Endothelial cell of umbilical vein (primary cell): ENCODE measurements at regions not wholly inside any gene's neighbourhood (a gene's known extent, or its start where the extent isn't known, plus 50 kb on each side); places are given as distances from the start of the nearest gene placed in this dataset.
"Not testable (repeated sequence)": the region's sequence is repeated elsewhere in the genome, so short reads cannot be mapped to it uniquely, and the experiment has no call there.

Source experiments
- BruUV-seq: library from RNA; stranded (reverse); fragments of 400-500 nt; replicated peaks from 2 replicates; lab custom pipeline; 2021; lab: Mats Ljungman, UMichigan
- CTCF ChIA-PET: fragments of 300-600, 350-600 bp; sonication (Branson Sonifier 250); formaldehyde crosslinking; loops from one replicate; lab custom pipeline; 2021; ENCODE audit warnings: antibody characterized with exemption, inconsistent platforms; lab: Charles Lee
- POLR2A ChIA-PET: fragments of 300-600, 350-600 bp; sonication (Branson Sonifier 250); formaldehyde crosslinking; loops from one replicate; lab custom pipeline; 2021; ENCODE audit warnings: antibody characterized with exemption, inconsistent platforms; lab: Charles Lee
- DNase-seq: peaks from one replicate; pipeline ENCODE4 v3.0.0-alpha.2; 2011; ENCODE audit warnings: low read depth, low spot score
- FAIRE-seq: peaks from 2 replicates; lab custom pipeline; 2011; peaks lifted over from hg19 to GRCh38; lab: Jason Lieb, UNC
- H2AFZ ChIP-seq: 2 replicates; pipeline ENCODE4 v1.6.0; 2012; ENCODE audit warnings: low read depth, low read length, control low read depth, inconsistent platforms
- H3K27ac ChIP-seq: 2 replicates; pipeline ENCODE4 v1.5.1; 2011; ENCODE audit warnings: low read depth, mild to moderate bottlenecking, control low read depth, low read length, moderate library complexity; ENCODE audit not compliant: insufficient read depth
- H3K27me3 ChIP-seq, 2 experiments: 2 replicates each; pipeline versions ENCODE4 v1.6.0 to v1.6.1; 2011; ENCODE audit warnings: low read length in 2 of 2, mixed read lengths in 1 of 2; ENCODE audit not compliant: control insufficient read depth in 2 of 2, insufficient read depth in 2 of 2
- H3K36me3 ChIP-seq, 2 experiments: 2 replicates in 1 of 2; 3 replicates in 1 of 2; pipeline ENCODE4 v1.5.1; 2011; ENCODE audit warnings: low read length in 2 of 2, mild to moderate bottlenecking in 1 of 2, moderate library complexity in 1 of 2; ENCODE audit not compliant: control insufficient read depth in 2 of 2, insufficient read depth in 2 of 2; ENCODE audit errors: extremely low read depth in 1 of 2
- H3K4me1 ChIP-seq: 3 replicates; pipeline ENCODE4 v1.5.1; 2011; ENCODE audit warnings: mild to moderate bottlenecking, low read length; ENCODE audit not compliant: control insufficient read depth, insufficient read depth; ENCODE audit errors: extremely low read depth
- H3K4me2 ChIP-seq: 2 replicates; pipeline ENCODE4 v1.6.1; 2011; ENCODE audit warnings: low read length, control low read depth, mixed read lengths; ENCODE audit not compliant: insufficient read depth
- H3K4me3 ChIP-seq, 3 experiments: fragments of 200-600 bp in 1 of 3; sonication (generic), shearing (Covaris generic) in 1 of 3; replicated peaks in 1 of 3; 2 replicates each; pipeline ENCODE4 v1.5.1; 2011 to 2016; ENCODE audit warnings: control low read depth in 3 of 3, low read length in 3 of 3, mild to moderate bottlenecking in 2 of 3, inconsistent platforms in 1 of 3, low read depth in 1 of 3, moderate library complexity in 1 of 3; ENCODE audit not compliant: insufficient read depth in 1 of 3
- H3K79me2 ChIP-seq: 2 replicates; pipeline ENCODE4 v1.6.0; 2012; ENCODE audit warnings: low read length, inconsistent platforms; ENCODE audit not compliant: control insufficient read depth, insufficient read depth
- H3K9ac ChIP-seq: replicated peaks from 2 replicates; pipeline ENCODE3; 2011; ENCODE audit warnings: low read length, control low read depth; ENCODE audit not compliant: insufficient read depth; ENCODE audit errors: extremely low read depth
- H3K9me1 ChIP-seq: replicated peaks from 3 replicates; pipeline ENCODE4 v1.6.0; 2011; ENCODE audit warnings: mild to moderate bottlenecking, low read length; ENCODE audit not compliant: control insufficient read depth, insufficient read depth; ENCODE audit errors: extremely low read depth
- H3K9me3 ChIP-seq: replicated peaks from 2 replicates; pipeline ENCODE4 v1.5.1; 2012; ENCODE audit warnings: low read length, inconsistent platforms; ENCODE audit not compliant: control insufficient read depth, insufficient read depth
- H4K20me1 ChIP-seq: replicated peaks from 2 replicates; pipeline ENCODE3; 2011; ENCODE audit warnings: mild to moderate bottlenecking, low read length; ENCODE audit not compliant: control insufficient read depth, insufficient read depth; ENCODE audit errors: extremely low read depth
- EZH2 ChIP-seq: IDR thresholded peaks from 2 replicates; pipeline ENCODE4 v1.6.1; 2012; ENCODE audit warnings: borderline replicate concordance, low read depth, mild to moderate bottlenecking, moderate library complexity, low read length, inconsistent platforms; ENCODE audit not compliant: severe bottlenecking
- FOS ChIP-seq: IDR thresholded peaks from 2 replicates; pipeline ENCODE4 v1.6.1; 2011; ENCODE audit warnings: mild to moderate bottlenecking, low read length, moderate library complexity, borderline replicate concordance; ENCODE audit not compliant: insufficient read depth
- GATA2 ChIP-seq: IDR thresholded peaks from 2 replicates; pipeline ENCODE4 v1.7.0; 2011; ENCODE audit warnings: low read depth, mild to moderate bottlenecking, moderate library complexity, mixed read lengths, low read length; ENCODE audit not compliant: insufficient read length, insufficient read depth
- JUN ChIP-seq: IDR thresholded peaks from 2 replicates; pipeline ENCODE4 v1.6.1; 2011; ENCODE audit warnings: borderline replicate concordance, low read depth; ENCODE audit not compliant: insufficient read length, insufficient read depth
- MYC ChIP-seq: IDR thresholded peaks from one replicate; pipeline ENCODE4 v1.6.1; 2011; ENCODE audit warnings: mild to moderate bottlenecking, low read depth, low read length
- POLR2A ChIP-seq: IDR thresholded peaks from 2 replicates; pipeline ENCODE4 v1.6.1; 2012; ENCODE audit warnings: low read depth, mild to moderate bottlenecking, control low read depth, low read length
- POLR2AphosphoS5 ChIP-seq: IDR thresholded peaks from 2 replicates; pipeline ENCODE4 v1.6.1; 2012; ENCODE audit warnings: low read depth, mild to moderate bottlenecking, control low read depth, low read length, moderate library complexity; ENCODE audit not compliant: insufficient read depth
- dilution Hi-C: fragments of 300-500 bp; cut with MboI; formaldehyde crosslinking; loops from one replicate; pipeline ENCODE4 v1.15.0; 2019; ENCODE audit warnings: low sequenced_read_pairs; ENCODE audit not compliant: extremely low pct_ligation_motif_present
- intact Hi-C: fragments of 100-400 bp; cut with micrococcal nuclease; formaldehyde crosslinking; loops from one replicate; pipeline ENCODE4 v1.10.0; 2022
- TF ChIP-seq, protein P1 (sequence below): IDR thresholded peaks from 2 replicates; pipeline ENCODE4 v1.6.1; 2011; ENCODE audit not compliant: insufficient read depth, insufficient read length
- TF ChIP-seq, protein P2 (sequence below), 2 donors: IDR thresholded peaks; 1 replicate in 1 of 2; 2 replicates in 1 of 2; pipeline ENCODE4 v1.5.1; 2011; ENCODE audit warnings: low read length in 2 of 2, mild to moderate bottlenecking in 2 of 2, moderate library complexity in 2 of 2, control low read depth in 1 of 2, inconsistent platforms in 1 of 2, low read depth in 1 of 2; ENCODE audit not compliant: insufficient read depth in 1 of 2; ENCODE audit errors: extremely low read depth in 1 of 2

DNA sequence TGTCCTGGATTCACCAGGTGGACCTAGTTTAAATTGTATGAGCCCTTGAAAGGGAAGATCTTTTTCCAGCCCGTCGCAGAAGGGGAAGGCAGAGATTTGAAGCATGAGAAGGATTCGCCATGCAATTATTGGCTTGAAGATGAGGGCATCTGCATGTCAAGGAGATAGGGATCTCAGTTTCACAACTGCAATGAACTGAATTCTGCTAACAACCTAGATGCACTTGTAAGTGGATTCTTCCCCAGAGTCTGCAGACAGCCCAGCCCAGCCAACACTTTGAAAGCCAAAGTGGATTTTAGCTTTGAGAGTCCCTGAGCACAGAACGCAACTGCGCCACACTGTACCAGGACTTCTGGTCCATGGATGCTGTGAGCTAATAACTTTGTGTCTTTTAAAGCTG lies 286.0 kb downstream of the TSN start:
- TF ChIP-seq, protein P1, sequence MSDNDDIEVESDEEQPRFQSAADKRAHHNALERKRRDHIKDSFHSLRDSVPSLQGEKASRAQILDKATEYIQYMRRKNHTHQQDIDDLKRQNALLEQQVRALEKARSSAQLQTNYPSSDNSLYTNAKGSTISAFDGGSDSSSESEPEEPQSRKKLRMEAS = no peak
- TF ChIP-seq MYC (no peak), EZH2 (no peak), POLR2A (no peak), FOS (no peak), POLR2AphosphoS5 (no peak), JUN (no peak), GATA2 (no peak)
- TF ChIP-seq, protein P2, sequence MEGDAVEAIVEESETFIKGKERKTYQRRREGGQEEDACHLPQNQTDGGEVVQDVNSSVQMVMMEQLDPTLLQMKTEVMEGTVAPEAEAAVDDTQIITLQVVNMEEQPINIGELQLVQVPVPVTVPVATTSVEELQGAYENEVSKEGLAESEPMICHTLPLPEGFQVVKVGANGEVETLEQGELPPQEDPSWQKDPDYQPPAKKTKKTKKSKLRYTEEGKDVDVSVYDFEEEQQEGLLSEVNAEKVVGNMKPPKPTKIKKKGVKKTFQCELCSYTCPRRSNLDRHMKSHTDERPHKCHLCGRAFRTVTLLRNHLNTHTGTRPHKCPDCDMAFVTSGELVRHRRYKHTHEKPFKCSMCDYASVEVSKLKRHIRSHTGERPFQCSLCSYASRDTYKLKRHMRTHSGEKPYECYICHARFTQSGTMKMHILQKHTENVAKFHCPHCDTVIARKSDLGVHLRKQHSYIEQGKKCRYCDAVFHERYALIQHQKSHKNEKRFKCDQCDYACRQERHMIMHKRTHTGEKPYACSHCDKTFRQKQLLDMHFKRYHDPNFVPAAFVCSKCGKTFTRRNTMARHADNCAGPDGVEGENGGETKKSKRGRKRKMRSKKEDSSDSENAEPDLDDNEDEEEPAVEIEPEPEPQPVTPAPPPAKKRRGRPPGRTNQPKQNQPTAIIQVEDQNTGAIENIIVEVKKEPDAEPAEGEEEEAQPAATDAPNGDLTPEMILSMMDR (IDR thresholded peaks at IDR 0.05; ENCODE audit: extremely low read depth in 1 of 2, insufficient read depth in 1 of 2, low read depth in 1 of 2, low read length in 2 of 2) = no peak
- Histone ChIP-seq H3K4me2 (no peak overlapping the region), H3K9me3 (no peaks in the 10 kb centered on the region), H3K9me1 (no peaks in the 10 kb centered on the region), H3K27ac (no peak overlapping the region), H3K79me2 (no peaks in the 10 kb centered on the region), H3K27me3 (no peaks in the 10 kb centered on the region), H2AFZ (no peak overlapping the region), H3K4me3 (no peak overlapping the region), H3K9ac (no peak overlapping the region), H4K20me1 (no peaks in the 10 kb centered on the region), H3K4me1 (no peaks in the 10 kb centered on the region), H3K36me3 (no peaks in the 10 kb centered on the region)
- no peak for FAIRE-seq
- ChIA-PET POLR2A (no interaction called here), CTCF (no interaction called here)
- no TSS peak for BruUV-seq
- intact Hi-C loops = no loop called here
- dilution Hi-C loops = no loop called here
- no peak for DNase-seq

DNA sequence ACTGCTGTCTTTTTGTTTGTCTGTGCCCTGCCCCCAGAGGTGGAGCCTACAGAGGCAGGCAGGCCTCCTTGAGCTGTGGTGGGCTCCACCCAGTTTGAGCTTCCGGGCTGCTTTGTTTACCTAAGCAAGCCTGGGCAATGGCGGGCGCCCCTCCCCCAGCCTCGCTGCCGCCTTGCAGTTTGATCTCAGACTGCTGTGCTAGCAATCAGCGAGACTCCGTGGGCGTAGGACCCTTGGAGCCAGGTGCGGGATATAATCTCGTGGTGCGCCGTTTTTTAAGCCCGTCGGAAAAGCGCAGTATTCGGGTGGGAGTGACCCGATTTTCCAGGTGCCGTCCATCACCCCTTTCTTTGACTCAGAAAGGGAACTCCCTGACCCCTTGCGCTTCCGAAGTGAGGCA lies 296.2 kb downstream of the TSN start:
- DNase-seq, H3K9me1 ChIP-seq, CTCF ChIA-PET, intact Hi-C loops, H3K9ac ChIP-seq, H3K79me2 ChIP-seq, H3K9me3 ChIP-seq, H3K27me3 ChIP-seq, H3K4me1 ChIP-seq, H3K4me2 ChIP-seq, FAIRE-seq, H4K20me1 ChIP-seq, H3K27ac ChIP-seq, dilution Hi-C loops, H2AFZ ChIP-seq, POLR2A ChIA-PET, H3K4me3 ChIP-seq, BruUV-seq, H3K36me3 ChIP-seq: not testable (repeated sequence)
